Immature natural killer cell (primary cell): ENCODE measurements at regions not wholly inside any gene's neighbourhood (a gene's known extent, or its start where the extent isn't known, plus 50 kb on each side); places are given as distances from the start of the nearest gene placed in this dataset.
A peak's percentile ranks its signal among the peaks of the same experiment; 100 is the strongest.
"Not testable (repeated sequence)": the region's sequence is repeated elsewhere in the genome, so short reads cannot be mapped to it uniquely, and the experiment has no call there.

Source experiments
- DNase-seq, 3 donors: peaks; one replicate each; pipeline ENCODE4 v3.0.0; 2022; ENCODE audit warnings: mixed read lengths in 1 of 3
- H3K27ac Mint-ChIP-seq, 6 donors: one replicate each; pipeline ENCODE4 v1.8.0; 2020; ENCODE audit warnings: mixed read lengths in 6 of 6, mild to moderate bottlenecking in 5 of 6, inconsistent platforms in 4 of 6, moderate library complexity in 3 of 6
- H3K27me3 Mint-ChIP-seq, 3 donors: one replicate each; pipeline ENCODE4 v1.8.0; 2020 to 2021; ENCODE audit warnings: low read depth in 3 of 3, mild to moderate bottlenecking in 3 of 3, mixed read lengths in 3 of 3, moderate library complexity in 3 of 3, inconsistent platforms in 1 of 3
- H3K36me3 Mint-ChIP-seq, 3 donors: one replicate each; pipeline ENCODE4 v1.8.0; 2020; ENCODE audit warnings: mixed read lengths in 3 of 3, inconsistent platforms in 2 of 3, mild to moderate bottlenecking in 2 of 3
- H3K4me1 Mint-ChIP-seq, 2 donors: one replicate each; pipeline ENCODE4 v1.8.0; 2020; ENCODE audit warnings: inconsistent platforms in 2 of 2, mild to moderate bottlenecking in 2 of 2, mixed read lengths in 2 of 2, moderate library complexity in 1 of 2
- H3K4me3 Mint-ChIP-seq, 5 donors: one replicate each; pipeline ENCODE4 v1.8.0; 2020; ENCODE audit warnings: mild to moderate bottlenecking in 5 of 5, mixed read lengths in 5 of 5, inconsistent platforms in 3 of 5, moderate library complexity in 3 of 5
- H3K9me3 Mint-ChIP-seq, 6 donors: one replicate each; pipeline ENCODE4 v1.8.0; 2020; ENCODE audit warnings: mild to moderate bottlenecking in 6 of 6, mixed read lengths in 6 of 6, inconsistent platforms in 4 of 6, moderate library complexity in 3 of 6

- no peak for DNase-seq
- peaks cover 13 to 30% of the 10 kb centered on the region in 2 donors for H3K4me1 Mint-ChIP-seq
- H3K9me3 Mint-ChIP-seq = peaks cover 0 to 4% (median 0%) of the 10 kb centered on the region in 6 donors
- H3K27me3 Mint-ChIP-seq = peaks cover 0 to 3% (median 2%) of the 10 kb centered on the region in 3 donors
- H3K27ac Mint-ChIP-seq = peak overlapping the region in 1 of 6 donors; percentile 5
- no peak overlapping the region for H3K4me3 Mint-ChIP-seq
- H3K36me3 Mint-ChIP-seq = no peaks in the 10 kb centered on the region
These were observed 585.3 kb downstream of the EBF1 start for GRCh38 chr5:158514319-158514985.

- H3K36me3 Mint-ChIP-seq = no peaks in the 10 kb centered on the region
- peaks cover 0 to 3% (median 2%) of the 10 kb centered on the region in 3 donors for H3K27me3 Mint-ChIP-seq
- peaks cover 0 to 4% (median 0%) of the 10 kb centered on the region in 6 donors for H3K9me3 Mint-ChIP-seq
- H3K27ac Mint-ChIP-seq = peak overlapping the region in 2 of 6 donors; percentile 37 to 74
- H3K4me1 Mint-ChIP-seq = peaks cover 13 to 30% of the 10 kb centered on the region in 2 donors
- H3K4me3 Mint-ChIP-seq = peak overlapping the region in 4 of 5 donors; percentile 12 to 66 (median 34)
- no peak for DNase-seq
These were observed 586.0 kb downstream of the EBF1 start for GRCh38 chr5:158513490-158514318.

GRCh38 chr5:158511454-158511853 is 588.3 kb downstream of the EBF1 start:
- Mint-ChIP-seq H3K36me3 (peaks cover 0 to under 1% (median under 1%) of the 10 kb centered on the region in 3 donors), H3K9me3 (peaks cover 0 to 10% (median 3%) of the 10 kb centered on the region in 6 donors), H3K4me3 (no peak overlapping the region), H3K27ac (no peak overlapping the region), H3K4me1 (peaks cover 13 to 30% of the 10 kb centered on the region in 2 donors), H3K27me3 (peaks cover 0 to 3% (median 0%) of the 10 kb centered on the region in 3 donors)
- DNase-seq = no peak

- DNase-seq = no peak
- Mint-ChIP-seq H3K27ac (peak overlapping the region in 1 of 6 donors; percentile 28), H3K9me3 (peaks cover 4 to 19% (median 7%) of the 10 kb centered on the region in 6 donors), H3K4me1 (peaks cover 13 to 30% of the 10 kb centered on the region in 2 donors), H3K4me3 (peak overlapping the region in 1 of 5 donors; percentile 7), H3K36me3 (peaks cover 0 to 4% (median 4%) of the 10 kb centered on the region in 3 donors), H3K27me3 (peaks cover 0 to 3% (median 0%) of the 10 kb centered on the region in 3 donors)
These were observed 589.2 kb downstream of the EBF1 start for GRCh38 chr5:158510479-158510878.

- Mint-ChIP-seq H3K27me3 (peaks cover 0 to 3% (median 0%) of the 10 kb centered on the region in 3 donors), H3K36me3 (peaks cover 0 to 8% (median 4%) of the 10 kb centered on the region in 3 donors), H3K4me3 (no peak overlapping the region), H3K4me1 (peaks cover 0 to 5% of the 10 kb centered on the region in 2 donors), H3K27ac (no peak overlapping the region), H3K9me3 (peaks cover 4 to 26% (median 8%) of the 10 kb centered on the region in 6 donors)
- no peak for DNase-seq
These were observed 593.1 kb downstream of the EBF1 start for GRCh38 chr5:158506648-158507047.

- Mint-ChIP-seq H3K4me1 (no peaks in the 10 kb centered on the region), H3K4me3 (no peak overlapping the region), H3K9me3 (peaks cover 4 to 26% (median 10%) of the 10 kb centered on the region in 6 donors), H3K36me3 (peaks cover 0 to 8% (median 4%) of the 10 kb centered on the region in 3 donors), H3K27ac (no peak overlapping the region), H3K27me3 (peaks cover 2 to 5% (median 3%) of the 10 kb centered on the region in 3 donors)
- DNase-seq = no peak
These were observed 597.0 kb downstream of the EBF1 start for GRCh38 chr5:158502686-158503085.

- Mint-ChIP-seq H3K4me3 (no peak overlapping the region), H3K9me3 (peaks cover 0 to 7% (median under 1%) of the 10 kb centered on the region in 6 donors), H3K4me1 (no peaks in the 10 kb centered on the region), H3K27me3 (peaks cover 2 to 5% (median 3%) of the 10 kb centered on the region in 3 donors), H3K27ac (no peak overlapping the region), H3K36me3 (no peaks in the 10 kb centered on the region)
- DNase-seq = no peak
These were observed 599.8 kb downstream of the EBF1 start for GRCh38 chr5:158499892-158500418.

GRCh38 chr5:158499075-158499891 is 600.4 kb downstream of the EBF1 start:
- no peak overlapping the region for H3K4me3 Mint-ChIP-seq
- H3K4me1 Mint-ChIP-seq = no peaks in the 10 kb centered on the region
- peaks cover 2 to 5% (median 3%) of the 10 kb centered on the region in 3 donors for H3K27me3 Mint-ChIP-seq
- peaks cover 0 to 7% (median 0%) of the 10 kb centered on the region in 6 donors for H3K9me3 Mint-ChIP-seq
- H3K27ac Mint-ChIP-seq = no peak overlapping the region
- no peak for DNase-seq
- no peaks in the 10 kb centered on the region for H3K36me3 Mint-ChIP-seq

- peaks cover 0 to 5% (median 2%) of the 10 kb centered on the region in 3 donors for H3K27me3 Mint-ChIP-seq
- H3K4me1 Mint-ChIP-seq = no peaks in the 10 kb centered on the region
- H3K9me3 Mint-ChIP-seq = peaks cover 0 to 7% (median 0%) of the 10 kb centered on the region in 6 donors
- H3K36me3 Mint-ChIP-seq = no peaks in the 10 kb centered on the region
- no peak overlapping the region for H3K27ac Mint-ChIP-seq
- H3K4me3 Mint-ChIP-seq = no peak overlapping the region
- DNase-seq = no peak
These were observed 603.1 kb downstream of the EBF1 start for GRCh38 chr5:158496624-158497023.

GRCh38 chr5:158494541-158494940 is 605.2 kb downstream of the EBF1 start:
- Mint-ChIP-seq H3K4me1 (no peaks in the 10 kb centered on the region), H3K9me3 (peaks cover 0 to 2% (median 0%) of the 10 kb centered on the region in 6 donors), H3K36me3 (no peaks in the 10 kb centered on the region), H3K4me3 (no peak overlapping the region), H3K27me3 (peaks cover 0 to 2% (median 2%) of the 10 kb centered on the region in 3 donors), H3K27ac (no peak overlapping the region)
- DNase-seq = no peak

- not testable (repeated sequence) for H3K9me3 Mint-ChIP-seq, DNase-seq, H3K27me3 Mint-ChIP-seq, H3K4me3 Mint-ChIP-seq, H3K4me1 Mint-ChIP-seq, H3K27ac Mint-ChIP-seq, H3K36me3 Mint-ChIP-seq
These were observed 605.7 kb downstream of the EBF1 start for GRCh38 chr5:158494044-158494443.

GRCh38 chr5:158492841-158493242 is 606.9 kb downstream of the EBF1 start:
- Mint-ChIP-seq H3K9me3 (peaks cover 0 to under 1% (median 0%) of the 10 kb centered on the region in 6 donors), H3K4me1 (no peaks in the 10 kb centered on the region), H3K27ac (no peak overlapping the region), H3K27me3 (peaks cover 0 to 3% (median 0%) of the 10 kb centered on the region in 3 donors), H3K4me3 (no peak overlapping the region), H3K36me3 (no peaks in the 10 kb centered on the region)
- no peak for DNase-seq

GRCh38 chr5:158492136-158492535 is 607.6 kb downstream of the EBF1 start:
- peaks cover 0 to 3% (median 0%) of the 10 kb centered on the region in 3 donors for H3K27me3 Mint-ChIP-seq
- DNase-seq = no peak
- no peaks in the 10 kb centered on the region for H3K4me1 Mint-ChIP-seq

More at GRCh38 chr5:158492136-158492535, 607.6 kb downstream of the EBF1 start:
- Mint-ChIP-seq H3K9me3 (peaks cover 0 to 7% (median 0%) of the 10 kb centered on the region in 6 donors), H3K36me3 (no peaks in the 10 kb centered on the region), H3K27ac (no peak overlapping the region), H3K4me3 (no peak overlapping the region)
